IMR-90 (cell line): ENCODE measurements at regions not wholly inside any gene's neighbourhood (a gene's known extent, or its start where the extent isn't known, plus 50 kb on each side); places are given as distances from the start of the nearest gene placed in this dataset.

Experiments used
- ATAC-seq: fragments of 200-7000 bp; cut with Tn5 transposase; 2 replicates; pipeline ENCODE4 v1.9.1; 2020; ENCODE audit warnings: low read depth, mild to moderate bottlenecking, moderate library complexity
- BruUV-seq: library from RNA; stranded (reverse); fragments of 400-500 nt; replicated peaks from 2 replicates; lab custom pipeline; 2021; lab: Mats Ljungman, UMichigan
- CTCF ChIA-PET: fragments of 300-600 bp; formaldehyde crosslinking; extraction: SDS; loops from one replicate; lab custom pipeline; 2021; ENCODE audit warnings: antibody characterized with exemption; lab: Yijun Ruan, JAX
- POLR2A ChIA-PET: fragments of 300-600 bp; sonication (Branson Sonifier 250); formaldehyde crosslinking; loops from one replicate; lab custom pipeline; 2022; ENCODE audit warnings: antibody characterized with exemption; ENCODE audit not compliant: unreplicated experiment; lab: Charles Lee
- DNase-seq: peaks from one replicate; pipeline ENCODE4 v3.0.0; 2013
- H2AFZ ChIP-seq: replicated peaks from 2 replicates; pipeline ENCODE3; 2013; ENCODE audit warnings: low read length, mild to moderate bottlenecking; ENCODE audit not compliant: poor library complexity
- H2AK5ac ChIP-seq: 2 replicates; pipeline ENCODE4 v1.6.1; 2013; ENCODE audit warnings: low read depth, low read length, inconsistent platforms
- H2AK9ac ChIP-seq: replicated peaks from 2 replicates; pipeline ENCODE3; 2013; ENCODE audit warnings: mild to moderate bottlenecking, low read depth, low read length, moderate library complexity; ENCODE audit not compliant: poor library complexity
- H2BK120ac ChIP-seq: 2 replicates; pipeline ENCODE4 v1.6.1; 2013; ENCODE audit warnings: low read depth, low read length, inconsistent platforms
- H2BK15ac ChIP-seq: 3 replicates; pipeline ENCODE4 v1.6.1; 2013; ENCODE audit warnings: low read depth, low read length, inconsistent platforms
- H2BK20ac ChIP-seq: 2 replicates; pipeline ENCODE4 v1.6.1; 2013; ENCODE audit warnings: low read depth, mild to moderate bottlenecking, inconsistent platforms, low read length, moderate library complexity
- H2BK5ac ChIP-seq: 2 replicates; pipeline ENCODE4 v1.6.1; 2013; ENCODE audit warnings: mild to moderate bottlenecking, low read depth, low read length, inconsistent platforms; ENCODE audit not compliant: poor library complexity, severe bottlenecking
- H3K14ac ChIP-seq: replicated peaks from 2 replicates; pipeline ENCODE4 v1.6.1; 2013; ENCODE audit warnings: low read depth, low read length, inconsistent platforms
- H3K18ac ChIP-seq: 2 replicates; pipeline ENCODE4 v1.6.1; 2013; ENCODE audit warnings: low read depth, low read length, control low read depth
- H3K23ac ChIP-seq: 2 replicates; pipeline ENCODE4 v1.6.1; 2013; ENCODE audit warnings: low read depth, low read length, inconsistent platforms
- H3K27ac ChIP-seq: 2 replicates; pipeline ENCODE4 v1.5.1; 2013; ENCODE audit warnings: mild to moderate bottlenecking, control low read depth, low read length; ENCODE audit not compliant: insufficient read depth
- H3K27me3 ChIP-seq: 2 replicates; pipeline ENCODE4 v1.6.1; 2013; ENCODE audit warnings: low read length; ENCODE audit not compliant: control insufficient read depth, insufficient read depth
- H3K36me3 ChIP-seq: 2 replicates; pipeline ENCODE4 v1.6.1; 2013; ENCODE audit warnings: low read length, mixed read lengths; ENCODE audit not compliant: control insufficient read depth, insufficient read depth
- H3K4ac ChIP-seq: 2 replicates; pipeline ENCODE4 v1.6.1; 2013; ENCODE audit warnings: low read depth, low read length, inconsistent platforms
- H3K4me1 ChIP-seq: 2 replicates; pipeline ENCODE4 v1.6.1; 2013; ENCODE audit warnings: low read length, mixed read lengths; ENCODE audit not compliant: control insufficient read depth, insufficient read depth
- H3K4me2 ChIP-seq: 2 replicates; pipeline ENCODE4 v1.6.1; 2013; ENCODE audit warnings: low read depth, mild to moderate bottlenecking, control low read depth, low read length, moderate library complexity
- H3K4me3 ChIP-seq: 2 replicates; pipeline ENCODE4 v1.5.1; 2013; ENCODE audit warnings: low read depth, mild to moderate bottlenecking, control low read depth, low read length, moderate library complexity; ENCODE audit not compliant: insufficient read depth
- H3K56ac ChIP-seq: 2 replicates; pipeline ENCODE4 v1.6.1; 2013; ENCODE audit warnings: low read length, inconsistent platforms; ENCODE audit not compliant: insufficient read depth; ENCODE audit errors: extremely low read depth
- H3K79me1 ChIP-seq, 2 experiments: 2 replicates each; pipeline ENCODE4 v1.6.1; 2013; ENCODE audit warnings: low read length in 2 of 2, inconsistent platforms in 1 of 2, low read depth in 1 of 2
- H3K9ac ChIP-seq: 2 replicates; pipeline ENCODE4 v1.6.1; 2013; ENCODE audit warnings: low read depth, low read length, control low read depth
- H3K9me1 ChIP-seq: 2 replicates; pipeline ENCODE4 v1.6.1; 2013; ENCODE audit warnings: low read length, inconsistent platforms; ENCODE audit not compliant: insufficient read depth
- H3K9me3 ChIP-seq: 2 replicates; pipeline ENCODE4 v1.6.1; 2013; ENCODE audit warnings: low read length; ENCODE audit not compliant: control insufficient read depth, insufficient read depth
- H4K20me1 ChIP-seq: 2 replicates; pipeline ENCODE4 v1.6.1; 2013; ENCODE audit warnings: low read length, inconsistent platforms; ENCODE audit not compliant: insufficient read depth
- H4K5ac ChIP-seq: 2 replicates; pipeline ENCODE4 v1.6.1; 2013; ENCODE audit warnings: mild to moderate bottlenecking, low read depth, low read length, control low read depth
- H4K8ac ChIP-seq, 2 experiments: 2 replicates each; pipeline ENCODE4 v1.6.1; 2013; ENCODE audit warnings: low read depth in 2 of 2, low read length in 2 of 2, control low read depth in 1 of 2, inconsistent platforms in 1 of 2
- H4K91ac ChIP-seq: 2 replicates; pipeline ENCODE4 v1.6.1; 2013; ENCODE audit warnings: low read depth, low read length, inconsistent platforms; ENCODE audit not compliant: insufficient read depth
- MAFK ChIP-seq: IDR thresholded peaks from 2 replicates; pipeline ENCODE4 v1.6.1; 2012; ENCODE audit warnings: low read depth, low read length, improper control_type of control experiment
- NFE2L2 ChIP-seq: fragments of 150-350 bp; IDR thresholded peaks from 2 replicates; pipeline ENCODE4 v1.6.1; 2016; ENCODE audit warnings: low read depth, mild to moderate bottlenecking, low read length
- WGBS, 2 experiments: methylation state at CpG; one replicate each; pipeline versions ENCODE4 v1.1.5 to v1.1.7; 2013; ENCODE audit warnings: missing lambda C conversion rate in 2 of 2; ENCODE audit not compliant: insufficient read length in 1 of 2; ENCODE audit errors: extremely low coverage in 2 of 2; 5-methylcytosine and 5-hydroxymethylcytosine counted together
- dilution Hi-C: fragments of 300-500 bp; cut with HindIII; formaldehyde crosslinking; loops from one replicate; pipeline ENCODE4 v1.14.3; 2018; ENCODE audit warnings: low sequenced_read_pairs; ENCODE audit not compliant: unreplicated experiment
- in situ Hi-C: fragments of 300-500 bp; cut with MboI; formaldehyde crosslinking; loops from 3 replicates; pipeline ENCODE4 v1.14.3; 2019; ENCODE audit warnings: low sequenced_read_pairs, inconsistent platforms, mixed read lengths
- intact Hi-C: fragments of 100-400 bp; cut with micrococcal nuclease; formaldehyde crosslinking; loops from 2 replicates; pipeline ENCODE4 v1.10.0; 2022

DNA sequence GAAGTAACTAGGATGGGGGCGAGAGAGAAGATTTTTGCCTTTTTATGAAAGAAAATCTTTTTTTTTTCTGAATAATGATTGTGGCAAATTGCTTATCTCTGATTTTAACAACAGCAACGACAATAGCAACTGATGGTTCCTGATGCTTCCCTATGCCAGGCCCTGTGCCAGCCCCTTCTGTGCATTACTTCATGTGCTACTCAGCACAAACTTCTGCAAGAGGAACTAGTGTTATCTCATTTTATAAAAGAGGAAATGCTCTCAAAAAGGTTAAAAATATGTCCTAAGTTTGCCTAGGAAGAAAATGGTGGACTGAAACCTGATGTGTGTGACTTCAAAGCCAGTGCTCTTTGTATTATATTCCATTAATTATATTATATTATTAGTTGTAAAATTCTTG, 74.0 kb upstream of the RALGAPA2 start:
- no TSS peak for BruUV-seq

More for the DNA sequence above, 74.0 kb upstream of the RALGAPA2 start:
- no peak overlapping the region for H2BK120ac ChIP-seq
- no peak overlapping the region for H2BK15ac ChIP-seq
- no peaks in the 10 kb centered on the region for H3K9me1 ChIP-seq
- CTCF ChIA-PET = no interaction called here
- H4K20me1 ChIP-seq = no peaks in the 10 kb centered on the region
- no peaks in the 10 kb centered on the region for H3K9me3 ChIP-seq
- H2AFZ ChIP-seq = no peak overlapping the region
- no peak overlapping the region for H4K91ac ChIP-seq
- H3K27me3 ChIP-seq = no peaks in the 10 kb centered on the region
- no peak overlapping the region for H4K5ac ChIP-seq
- H3K4me3 ChIP-seq = no peak overlapping the region
- H3K18ac ChIP-seq = no peak overlapping the region
- H3K23ac ChIP-seq = no peak overlapping the region
- H3K9ac ChIP-seq = no peak overlapping the region
- no peak for DNase-seq
- H2AK9ac ChIP-seq = no peak overlapping the region
- no peaks in the 10 kb centered on the region for H3K36me3 ChIP-seq
- TF ChIP-seq NFE2L2 (no peak), MAFK (no peak)
- POLR2A ChIA-PET = no interaction called here
- H3K79me1 ChIP-seq = no peaks in the 10 kb centered on the region
- H4K8ac ChIP-seq = no peak overlapping the region
- dilution Hi-C loops = no loop called here
- H3K4me2 ChIP-seq = no peak overlapping the region
- no peak overlapping the region for H3K4ac ChIP-seq
- no peak overlapping the region for H2AK5ac ChIP-seq
- no peak overlapping the region for H3K14ac ChIP-seq
- in situ Hi-C loops = no loop called here
- no CpG with 5 or more reads among the region's 2 CpGs for WGBS, 2 experiments
- H2BK5ac ChIP-seq = no peak overlapping the region
- intact Hi-C loops = no loop called here
- H2BK20ac ChIP-seq = no peak overlapping the region
- ATAC-seq = no peak
- no peaks in the 10 kb centered on the region for H3K4me1 ChIP-seq
- H3K56ac ChIP-seq = no peak overlapping the region
- H3K27ac ChIP-seq = no peak overlapping the region
